Testis (tissue), 2 donors: ENCODE measurements at regions not wholly inside any gene's neighbourhood (a gene's known extent, or its start where the extent isn't known, plus 50 kb on each side); places are given as distances from the start of the nearest gene placed in this dataset.

ENCODE experiments used
- CTCF ChIP-seq, 3 experiments: fragments of 450-650 bp in 2 of 3; fragments of 200-600 bp in 1 of 3; sonication (generic) in 1 of 3; IDR thresholded peaks; one replicate each; pipeline ENCODE4 v1.5.1; 2016 to 2019; ENCODE audit warnings: antibody characterized with exemption in 3 of 3, mild to moderate bottlenecking in 2 of 3, moderate library complexity in 1 of 3
- POLR2A ChIP-seq: fragments of 450-650 bp; IDR thresholded peaks from one replicate; pipeline ENCODE4 v1.6.1; 2017; ENCODE audit warnings: antibody characterized with exemption, mild to moderate bottlenecking, moderate library complexity

DNA sequence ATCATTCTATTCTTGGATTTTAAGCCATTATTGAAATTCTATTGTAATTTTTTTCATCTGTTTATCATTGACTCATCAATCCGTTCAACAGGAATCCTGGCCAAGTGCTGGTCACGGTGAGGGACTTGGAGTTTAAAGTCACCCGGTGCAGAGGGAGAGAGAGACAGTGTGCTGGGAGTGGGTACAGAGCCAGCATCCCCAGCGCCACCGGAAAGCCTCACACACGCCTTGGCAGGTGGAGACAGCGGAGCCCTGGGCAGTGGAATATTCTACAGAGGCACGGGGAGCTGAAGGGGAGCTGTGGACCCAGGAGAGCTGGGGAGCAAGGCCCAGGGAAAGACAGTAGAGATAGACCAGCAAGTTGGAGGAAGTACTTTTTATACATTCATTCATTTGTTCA is 787.6 kb downstream of the BRD1 start:
- TF ChIP-seq POLR2A (no peak), CTCF (IDR thresholded peaks at IDR 0.05) (no peak)
